Glutamatergic neuron (in vitro differentiated cells): ENCODE measurements at regions not wholly inside any gene's neighbourhood (a gene's known extent, or its start where the extent isn't known, plus 50 kb on each side); places are given as distances from the start of the nearest gene placed in this dataset.

Experiments
- DNase-seq: peaks from one replicate; pipeline ENCODE4 v3.0.0; 2022
- H3K27ac Mint-ChIP-seq: one replicate; pipeline ENCODE4 v1.8.0; 2020; ENCODE audit warnings: mild to moderate bottlenecking, mixed read lengths, inconsistent platforms; ENCODE audit not compliant: unreplicated experiment
- H3K27me3 Mint-ChIP-seq: one replicate; pipeline ENCODE4 v1.8.0; 2020; ENCODE audit warnings: mild to moderate bottlenecking, moderate library complexity, mixed read lengths, inconsistent platforms; ENCODE audit not compliant: unreplicated experiment
- H3K36me3 Mint-ChIP-seq: one replicate; pipeline ENCODE4 v1.8.0; 2020; ENCODE audit warnings: mild to moderate bottlenecking, mixed read lengths, inconsistent platforms; ENCODE audit not compliant: unreplicated experiment
- H3K4me1 Mint-ChIP-seq: one replicate; pipeline ENCODE4 v1.8.0; 2020; ENCODE audit warnings: mild to moderate bottlenecking, low read depth, mixed read lengths, inconsistent platforms; ENCODE audit not compliant: unreplicated experiment
- H3K4me3 Mint-ChIP-seq: one replicate; pipeline ENCODE4 v1.8.0; 2020; ENCODE audit warnings: mild to moderate bottlenecking, mixed read lengths, inconsistent platforms; ENCODE audit not compliant: unreplicated experiment
- H3K9me3 Mint-ChIP-seq: one replicate; pipeline ENCODE4 v1.8.0; 2020; ENCODE audit warnings: mild to moderate bottlenecking, moderate library complexity, mixed read lengths, inconsistent platforms; ENCODE audit not compliant: unreplicated experiment
- CTCF ChIP-seq: fragments of 200-600 bp; sonication (generic); IDR thresholded peaks from one replicate; pipeline ENCODE4 v1.5.0; 2021; ENCODE audit not compliant: partially characterized antibody, unreplicated experiment

DNA sequence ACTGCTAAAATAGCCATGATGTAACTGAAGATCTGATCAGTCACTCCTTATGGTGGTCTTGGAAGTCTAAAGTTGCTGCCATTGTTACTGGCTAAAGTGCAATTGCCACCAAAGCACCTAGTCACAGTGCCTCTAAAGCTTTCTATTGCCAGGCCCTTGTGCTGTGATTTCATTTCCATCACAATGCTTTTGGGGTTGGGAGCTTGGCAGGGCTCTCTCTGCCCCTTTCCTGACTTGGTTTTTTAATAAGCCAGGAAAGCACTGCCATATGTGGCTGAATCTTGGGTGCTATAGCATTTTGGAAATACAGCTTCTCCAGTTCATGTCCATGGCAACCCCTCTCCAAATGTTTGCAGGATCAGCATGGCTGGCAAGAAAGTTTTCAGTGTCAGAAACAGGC lies 1712.4 kb upstream of the TENM3 start:
- Mint-ChIP-seq H3K4me1 (no peaks in the 10 kb centered on the region), H3K36me3 (no peaks in the 10 kb centered on the region), H3K9me3 (no peaks in the 10 kb centered on the region), H3K27ac (no peak overlapping the region), H3K27me3 (no peaks in the 10 kb centered on the region), H3K4me3 (no peak overlapping the region)
- no peak for DNase-seq
- no peak for TF ChIP-seq CTCF

DNA sequence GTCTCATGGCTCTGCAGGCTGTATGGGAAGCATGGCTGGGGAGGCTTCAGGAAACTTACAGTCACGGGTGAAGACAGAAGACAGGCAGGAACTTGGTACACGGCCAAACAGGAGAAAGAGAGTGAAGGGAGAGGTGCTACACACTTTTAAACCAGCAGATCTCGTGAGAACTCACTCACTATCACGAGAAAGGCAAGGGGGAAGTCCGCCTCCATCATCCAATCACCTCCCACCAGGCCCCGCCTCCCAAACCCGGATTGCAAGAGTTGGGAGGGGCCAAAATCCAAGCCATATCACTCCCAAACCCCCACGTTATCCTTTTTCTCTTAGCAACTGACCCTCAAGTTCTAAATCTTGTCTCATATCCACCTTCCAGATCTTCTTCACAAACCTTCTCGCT lies 1710.5 kb upstream of the TENM3 start:
- H3K27me3 Mint-ChIP-seq, result no peaks in the 10 kb centered on the region
- no peaks in the 10 kb centered on the region for H3K36me3 Mint-ChIP-seq
- DNase-seq, result no peak
- H3K27ac Mint-ChIP-seq, result no peak overlapping the region
- H3K4me3 Mint-ChIP-seq, result no peak overlapping the region
- no peaks in the 10 kb centered on the region for H3K9me3 Mint-ChIP-seq
- no peaks in the 10 kb centered on the region for H3K4me1 Mint-ChIP-seq
- TF ChIP-seq CTCF, result no peak

- no peaks in the 10 kb centered on the region for H3K9me3 Mint-ChIP-seq
- no peak overlapping the region for H3K27ac Mint-ChIP-seq
- H3K4me3 Mint-ChIP-seq, result no peak overlapping the region
- no peaks in the 10 kb centered on the region for H3K36me3 Mint-ChIP-seq
- DNase-seq, result no peak
- H3K4me1 Mint-ChIP-seq, result peaks cover 6% of the 10 kb centered on the region
- no peak for TF ChIP-seq CTCF
- no peaks in the 10 kb centered on the region for H3K27me3 Mint-ChIP-seq
These were observed 1704.7 kb upstream of the TENM3 start for GRCh38 chr4:180538384-180539057.

DNA sequence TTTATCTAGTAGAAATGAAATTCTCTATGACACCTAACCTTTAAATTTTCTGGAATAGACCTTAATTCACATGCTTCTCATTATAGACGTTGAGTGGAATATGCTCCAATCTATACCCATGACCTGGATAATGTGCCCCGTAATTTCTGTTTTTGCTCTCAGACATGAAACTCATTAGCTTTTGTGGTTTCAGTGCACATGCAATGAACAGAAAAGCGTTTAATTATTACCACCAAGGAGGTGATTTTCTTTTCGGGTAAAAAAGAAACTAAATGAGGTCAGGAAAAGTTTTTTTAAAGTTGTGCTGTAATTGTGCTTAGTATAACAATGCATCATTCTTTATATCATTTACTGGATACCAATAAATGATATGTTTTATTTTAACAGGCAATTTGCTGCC lies 1703.9 kb upstream of the TENM3 start:
- H3K27ac Mint-ChIP-seq, result no peak overlapping the region
- no peaks in the 10 kb centered on the region for H3K36me3 Mint-ChIP-seq
- H3K4me3 Mint-ChIP-seq, result no peak overlapping the region
- H3K9me3 Mint-ChIP-seq, result no peaks in the 10 kb centered on the region
- TF ChIP-seq CTCF, result no peak
- no peaks in the 10 kb centered on the region for H3K27me3 Mint-ChIP-seq
- H3K4me1 Mint-ChIP-seq, result peaks cover 6% of the 10 kb centered on the region
- no peak for DNase-seq

DNA sequence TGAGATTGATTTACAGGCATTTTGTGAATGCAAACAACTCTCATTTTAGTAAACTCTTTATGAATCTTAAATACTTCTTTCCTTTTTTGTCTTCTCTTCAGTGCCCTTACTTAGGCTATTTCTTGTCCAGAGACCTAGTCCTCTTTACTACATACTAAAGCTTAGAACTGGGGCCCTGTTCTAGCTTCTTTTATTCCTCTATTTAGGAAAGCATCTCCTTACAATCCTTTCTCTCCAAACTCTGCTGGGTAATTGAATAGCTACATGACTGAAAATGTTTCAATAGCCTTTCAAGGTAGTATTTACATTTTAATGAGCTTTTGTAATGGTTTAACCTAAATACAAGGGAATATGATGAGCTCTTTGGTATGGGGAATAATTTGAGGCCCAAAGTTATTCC lies 1701.5 kb upstream of the TENM3 start:
- no peak for DNase-seq

More for the DNA sequence above, 1701.5 kb upstream of the TENM3 start:
- no peak overlapping the region for H3K4me3 Mint-ChIP-seq
- peaks cover 6% of the 10 kb centered on the region for H3K4me1 Mint-ChIP-seq
- TF ChIP-seq CTCF, result no peak
- H3K27me3 Mint-ChIP-seq, result no peaks in the 10 kb centered on the region
- no peaks in the 10 kb centered on the region for H3K9me3 Mint-ChIP-seq
- no peaks in the 10 kb centered on the region for H3K36me3 Mint-ChIP-seq
- H3K27ac Mint-ChIP-seq, result no peak overlapping the region
